ENCODE measurements at regions not wholly inside any gene's neighbourhood (a gene's known extent, or its start where the extent isn't known, plus 50 kb on each side); places are given as distances from the start of the nearest gene placed in this dataset.

- DNase-seq, result peak; percentile 28
Measured at GRCh38 chr2:173770947-173771678, 194.1 kb downstream of the SP3 start.

DNA sequence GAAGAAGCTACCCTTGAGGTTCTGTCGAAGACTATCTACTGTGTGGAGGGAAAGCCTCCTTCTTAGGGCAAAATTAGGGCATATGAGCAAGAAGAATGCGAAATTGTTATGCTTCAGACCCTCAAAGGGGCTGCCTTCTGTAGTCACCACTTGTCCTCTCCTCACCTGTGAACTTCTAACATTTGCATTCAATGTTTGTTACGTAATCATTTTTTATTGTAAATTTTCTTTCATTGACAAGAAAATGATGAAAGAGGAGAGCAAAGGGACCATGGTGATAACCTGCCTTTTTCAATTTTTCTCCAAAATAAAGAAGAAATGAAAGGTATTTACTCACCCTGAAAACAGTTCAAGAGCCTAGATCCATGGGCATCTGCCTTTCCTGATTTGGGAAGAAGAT lies 193.0 kb downstream of the SP3 start:
- DNase-seq, result no peak

- DNase-seq, result no peak
Measured at GRCh38 chr2:173773076-173773475, 192.1 kb downstream of the SP3 start.

- DNase-seq, result no peak
Measured at GRCh38 chr2:173775440-173775839, 189.7 kb downstream of the SP3 start.

GRCh38 chr2:173782681-173783080 lies 182.5 kb downstream of the SP3 start:
- DNase-seq, result no peak

DNA sequence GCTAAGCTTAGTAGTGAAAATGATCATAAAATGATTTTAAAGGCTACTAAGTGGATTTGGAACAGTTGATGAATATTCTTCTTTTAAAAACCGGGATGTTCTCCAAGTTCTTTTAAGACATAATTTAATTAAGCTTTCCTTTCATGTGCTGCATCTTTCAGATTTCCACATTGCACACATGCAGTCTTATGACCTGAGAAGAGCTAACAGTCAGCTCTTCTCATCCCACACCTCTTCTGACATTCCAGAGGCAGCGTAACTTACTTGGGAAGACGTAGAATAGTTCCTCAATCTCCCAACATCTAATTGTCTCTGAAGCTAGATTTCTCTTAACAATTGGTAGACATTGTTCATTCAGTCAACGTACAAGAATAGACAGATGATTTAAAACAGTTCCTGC lies 181.8 kb downstream of the SP3 start:
- no peak for DNase-seq

DNA sequence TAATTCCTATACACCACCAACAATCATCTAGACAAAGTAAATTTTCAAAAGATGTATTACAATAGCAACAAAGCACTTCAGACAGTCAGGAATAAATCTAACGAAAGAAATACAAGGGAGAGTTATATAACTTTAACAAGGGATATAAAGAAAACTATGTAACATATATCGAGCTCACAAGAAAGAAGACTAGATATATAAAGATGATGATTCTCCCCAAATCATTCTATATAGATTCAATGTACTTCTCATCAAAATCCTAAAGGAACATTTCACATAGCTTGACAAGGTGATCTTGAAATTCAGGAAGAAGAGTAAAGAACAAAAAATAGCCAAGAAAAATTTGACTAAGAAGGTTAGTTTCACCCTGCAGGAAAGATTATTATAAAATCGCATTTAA lies 179.4 kb downstream of the SP3 start:
- no peak for DNase-seq

GRCh38 chr2:173791502-173791901 lies 173.7 kb downstream of the SP3 start:
- DNase-seq, result no peak

GRCh38 chr2:173792166-173792565 lies 173.0 kb downstream of the SP3 start:
- DNase-seq, result no peak

DNA sequence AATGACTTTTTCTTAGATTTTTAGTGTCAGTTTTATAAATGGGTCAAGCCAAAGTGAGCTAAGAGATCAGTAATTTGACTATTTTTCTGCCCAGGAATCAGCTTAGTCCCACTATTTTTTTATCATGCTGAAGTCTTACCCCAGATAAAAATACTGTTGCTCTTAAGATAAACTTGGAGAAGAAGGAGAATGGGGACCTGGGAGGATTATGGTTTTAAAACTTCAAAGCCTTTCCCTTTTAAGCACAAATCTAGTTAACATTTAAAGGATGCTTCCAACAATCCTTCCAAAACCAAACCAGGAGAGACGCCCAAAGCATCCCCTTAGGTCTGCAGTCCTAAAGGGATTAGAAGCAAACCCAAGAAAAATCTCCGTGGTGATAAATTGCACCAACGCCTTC lies 172.4 kb downstream of the SP3 start:
- DNase-seq, result no peak

GRCh38 chr2:173793709-173794565 lies 171.2 kb downstream of the SP3 start:
- no peak for DNase-seq

- no peak for DNase-seq
Measured at GRCh38 chr2:173797586-173798263, 167.4 kb downstream of the SP3 start.

- no peak for DNase-seq
Measured at GRCh38 chr2:173802518-173802917, 162.7 kb downstream of the SP3 start.

- DNase-seq, result no peak
Measured at GRCh38 chr2:173803449-173803848, 161.7 kb downstream of the SP3 start.

DNA sequence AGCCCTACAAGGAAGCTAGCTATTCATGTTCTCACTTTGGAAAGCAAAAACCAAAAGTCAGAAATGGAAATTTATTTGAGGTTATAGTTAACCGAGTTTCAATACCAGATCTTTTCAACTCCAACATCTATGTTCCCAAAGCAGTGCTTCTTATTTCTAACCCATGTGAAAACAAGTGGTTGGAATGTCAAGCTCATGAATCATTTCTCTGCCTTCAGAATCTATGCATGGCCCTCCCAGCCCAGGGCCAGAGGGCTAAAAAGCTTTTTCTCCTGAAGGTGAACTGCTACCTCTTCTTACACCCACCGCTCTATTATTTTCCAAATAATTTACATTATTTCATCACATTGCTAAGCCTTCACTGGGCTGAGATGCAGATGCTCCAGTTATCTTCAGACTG lies 158.4 kb downstream of the SP3 start:
- no peak for DNase-seq

DNA sequence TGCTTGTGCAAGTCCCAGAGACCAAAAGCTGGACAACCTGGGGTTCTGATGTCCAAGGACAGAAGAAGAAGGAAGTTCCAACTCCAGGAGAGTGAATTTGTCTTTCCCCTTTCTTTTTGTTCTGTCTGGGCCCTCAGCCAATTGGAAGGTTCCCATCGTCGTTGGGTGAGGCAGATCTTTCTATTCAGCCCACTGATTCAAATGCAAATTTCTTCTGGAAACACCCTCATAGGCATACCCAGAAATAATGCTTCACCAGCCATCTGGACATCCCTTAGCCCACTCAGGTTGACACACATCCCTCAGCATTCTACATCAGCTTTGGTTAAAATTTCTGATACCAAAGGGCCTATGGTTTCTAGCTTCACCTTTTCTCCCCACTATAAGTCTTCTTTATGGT lies 156.5 kb downstream of the SP3 start:
- no peak for DNase-seq

DNA sequence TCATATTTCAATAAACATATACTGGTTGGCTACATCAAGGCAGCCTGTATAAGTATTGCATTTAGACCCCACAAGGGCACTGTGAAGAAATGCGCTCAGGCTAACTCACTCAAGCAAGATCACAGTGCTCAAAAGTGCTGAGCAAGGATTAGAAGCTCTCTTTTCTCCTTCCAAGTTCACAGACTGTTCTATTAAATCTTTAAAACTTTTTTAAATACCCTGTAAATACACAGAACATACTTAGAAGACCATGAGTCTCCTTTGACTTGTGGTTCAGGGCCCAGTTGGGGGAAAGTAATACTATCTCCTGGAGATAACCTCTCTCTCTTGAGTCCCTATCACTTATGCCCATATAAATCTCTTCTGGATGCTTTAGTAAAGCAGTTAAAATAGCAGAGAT lies 152.9 kb downstream of the SP3 start:
- DNase-seq, result no peak

DNA sequence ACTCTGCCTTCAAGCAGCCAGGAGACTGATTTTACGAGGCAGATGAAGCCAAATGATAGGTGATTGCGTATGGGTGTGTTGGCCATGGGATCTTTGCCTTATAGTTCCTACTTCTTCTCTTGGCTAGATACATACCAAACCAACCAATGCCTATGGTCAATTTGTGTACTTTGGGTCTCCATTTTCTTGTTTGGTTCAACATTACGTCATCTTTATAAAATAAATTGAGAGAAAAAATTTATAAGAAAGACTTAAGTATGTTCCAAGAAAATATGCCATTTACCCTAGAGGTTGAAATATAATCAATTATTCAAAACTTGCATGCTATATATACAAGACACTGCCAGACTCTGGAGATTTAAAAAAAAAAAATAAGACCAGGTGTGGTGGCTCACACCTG lies 150.9 kb downstream of the SP3 start:
- no peak for DNase-seq

- no peak for DNase-seq
Measured at GRCh38 chr2:173815772-173816171, 149.4 kb downstream of the SP3 start.

GRCh38 chr2:173817582-173817981 lies 147.6 kb downstream of the SP3 start:
- no peak for DNase-seq

DNA sequence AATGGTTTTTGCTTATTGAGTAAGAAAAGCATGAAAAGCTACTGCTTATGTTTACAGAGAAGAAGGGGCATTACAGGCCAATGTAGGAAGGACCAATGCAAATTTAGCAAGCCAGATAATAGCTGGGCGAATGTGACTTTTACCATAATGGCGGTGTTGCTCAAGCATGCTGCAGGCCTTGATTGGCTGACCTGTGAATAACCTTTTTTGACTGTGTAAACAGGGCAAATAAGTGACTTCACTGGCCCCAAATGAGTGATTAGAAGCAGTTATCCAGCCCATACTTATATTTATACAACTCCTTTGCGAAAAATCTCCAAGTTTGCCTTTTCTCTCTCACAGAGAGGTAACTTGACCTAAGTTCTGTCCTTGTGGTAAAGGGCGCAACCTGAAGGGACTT lies 146.9 kb downstream of the SP3 start:
- DNase-seq, result no peak

DNA sequence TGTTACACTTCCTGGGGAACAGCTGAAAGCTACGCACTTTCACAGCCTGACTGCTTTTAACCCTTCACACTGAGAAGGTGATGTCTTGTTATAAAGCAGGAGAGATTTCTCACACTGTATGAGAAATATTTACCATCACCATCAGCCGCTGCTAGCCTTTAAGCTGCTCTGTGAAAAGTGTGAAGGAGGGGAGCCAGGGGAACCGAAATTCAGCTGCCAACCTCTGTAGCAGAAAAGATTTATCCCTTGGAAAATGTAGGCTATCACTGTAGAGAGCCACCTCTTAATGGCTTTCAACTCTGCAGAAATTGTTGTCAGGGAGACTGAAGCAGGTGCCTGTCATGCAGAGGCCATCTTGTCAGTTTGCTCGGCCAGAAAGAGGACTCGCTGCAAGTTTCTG lies 145.3 kb downstream of the SP3 start:
- DNase-seq, result no peak

- no peak for DNase-seq
Measured at GRCh38 chr2:173821451-173821850, 143.7 kb downstream of the SP3 start.

Data from tongue (tissue), 1 donor.